ENCODE measurements at regions not wholly inside any gene's neighbourhood (a gene's known extent, or its start where the extent isn't known, plus 50 kb on each side); places are given as distances from the start of the nearest gene placed in this dataset.

GRCh38 chr4:38381788-38382187 lies 282.2 kb upstream of the KLF3 start:
- Histone ChIP-seq H3K27ac (ENCODE audit: low read depth, low read length, poor library complexity, severe bottlenecking) (no peak overlapping the region), H3K27me3 (replicated peaks; ENCODE audit: insufficient read depth, low read depth, low read length, poor library complexity) (no peaks in the 10 kb centered on the region), H3K36me3 (ENCODE audit: insufficient read depth, low read length, poor library complexity, severe bottlenecking) (no peaks in the 10 kb centered on the region), H3K9me3 (ENCODE audit: low read depth, low read length, poor library complexity, severe bottlenecking) (no peaks in the 10 kb centered on the region), H3K4me3 (ENCODE audit: low read depth, low read length, poor library complexity, severe bottlenecking) (no peak overlapping the region), H3K4me1 (ENCODE audit: insufficient read depth, low read length, poor library complexity, severe bottlenecking) (no peaks in the 10 kb centered on the region)
- no peak for TF ChIP-seq CTCF (conservative IDR thresholded peaks at IDR 0.05; ENCODE audit: low read depth, low read length)
- no peak for TF ChIP-seq EZH2 (IDR thresholded peaks at IDR 0.05; ENCODE audit: borderline replicate concordance, low read depth, low read length, poor library complexity, severe bottlenecking)
- POLR2A ChIA-PET (ENCODE audit: low non-redundant PET) = no interaction called here
- CTCF ChIA-PET = no interaction called here
- intact Hi-C loops (cut with micrococcal nuclease; ENCODE audit: unreplicated experiment) = no loop called here
- BruUV-seq (replicated peaks) = no TSS peak
- no peak for DNase-seq (ENCODE audit: low spot score)

- no TSS peak for BruUV-seq (replicated peaks)
- POLR2A ChIA-PET (ENCODE audit: low non-redundant PET) = no interaction called here
Measured at GRCh38 chr4:38382520-38382919, 281.5 kb upstream of the KLF3 start.

GRCh38 chr4:38383646-38384121 lies 280.3 kb upstream of the KLF3 start:
- TF ChIP-seq CTCF (conservative IDR thresholded peaks at IDR 0.05; ENCODE audit: low read depth, low read length) = no peak
- TF ChIP-seq EZH2 (IDR thresholded peaks at IDR 0.05; ENCODE audit: borderline replicate concordance, low read depth, low read length, poor library complexity, severe bottlenecking) = no peak
- Histone ChIP-seq H3K4me1 (ENCODE audit: insufficient read depth, low read length, poor library complexity, severe bottlenecking) (no peaks in the 10 kb centered on the region), H3K27me3 (replicated peaks; ENCODE audit: insufficient read depth, low read depth, low read length, poor library complexity) (no peaks in the 10 kb centered on the region), H3K4me3 (ENCODE audit: low read depth, low read length, poor library complexity, severe bottlenecking) (no peak overlapping the region), H3K27ac (ENCODE audit: low read depth, low read length, poor library complexity, severe bottlenecking) (no peak overlapping the region), H3K36me3 (ENCODE audit: insufficient read depth, low read length, poor library complexity, severe bottlenecking) (no peaks in the 10 kb centered on the region), H3K9me3 (ENCODE audit: low read depth, low read length, poor library complexity, severe bottlenecking) (no peaks in the 10 kb centered on the region)
- ChIA-PET CTCF (no interaction called here), POLR2A (ENCODE audit: low non-redundant PET) (no interaction called here)
- intact Hi-C loops (cut with micrococcal nuclease; ENCODE audit: unreplicated experiment) = no loop called here
- BruUV-seq (replicated peaks) = no TSS peak
- DNase-seq (ENCODE audit: low spot score) = no peak

More at GRCh38 chr4:38382520-38382919, 281.5 kb upstream of the KLF3 start:
- H3K4me1 ChIP-seq (ENCODE audit: insufficient read depth, low read length, poor library complexity, severe bottlenecking) = no peaks in the 10 kb centered on the region
- no peak overlapping the region for H3K4me3 ChIP-seq (ENCODE audit: low read depth, low read length, poor library complexity, severe bottlenecking)
- CTCF ChIA-PET = no interaction called here
- no peaks in the 10 kb centered on the region for H3K27me3 ChIP-seq (replicated peaks; ENCODE audit: insufficient read depth, low read depth, low read length, poor library complexity)
- no peaks in the 10 kb centered on the region for H3K9me3 ChIP-seq (ENCODE audit: low read depth, low read length, poor library complexity, severe bottlenecking)
- no peaks in the 10 kb centered on the region for H3K36me3 ChIP-seq (ENCODE audit: insufficient read depth, low read length, poor library complexity, severe bottlenecking)
- intact Hi-C loops (cut with micrococcal nuclease; ENCODE audit: unreplicated experiment) = no loop called here
- H3K27ac ChIP-seq (ENCODE audit: low read depth, low read length, poor library complexity, severe bottlenecking) = no peak overlapping the region
- no peak for TF ChIP-seq CTCF (conservative IDR thresholded peaks at IDR 0.05; ENCODE audit: low read depth, low read length)
- no peak for TF ChIP-seq EZH2 (IDR thresholded peaks at IDR 0.05; ENCODE audit: borderline replicate concordance, low read depth, low read length, poor library complexity, severe bottlenecking)
- no peak for DNase-seq (ENCODE audit: low spot score)

Measured in A673 (cell line).